GM18951 (cell line): ENCODE measurements at regions not wholly inside any gene's neighbourhood (a gene's known extent, or its start where the extent isn't known, plus 50 kb on each side); places are given as distances from the start of the nearest gene placed in this dataset.

Experiments used
- POLR2A ChIP-seq: IDR thresholded peaks from 4 replicates; pipeline ENCODE4 v1.6.1; 2011; ENCODE audit warnings: mild to moderate bottlenecking; ENCODE audit not compliant: insufficient read length, insufficient read depth; ENCODE audit errors: extremely low read depth
- in situ Hi-C: fragments of 300-500 bp; cut with MboI; formaldehyde crosslinking; loops from one replicate; pipeline ENCODE4 v1.12.0; 2022; ENCODE audit warnings: low sequenced_read_pairs, mixed read lengths, inconsistent platforms; ENCODE audit not compliant: unreplicated experiment

- TF ChIP-seq POLR2A = no peak
- in situ Hi-C loops = no loop called here
These were observed 225.2 kb downstream of the ETNK1 start for GRCh38 chr12:22850185-22850584.

- no peak for TF ChIP-seq POLR2A
- in situ Hi-C loops = no loop called here
These were observed 226.6 kb downstream of the ETNK1 start for GRCh38 chr12:22851532-22851931.

- in situ Hi-C loops = no loop called here
- TF ChIP-seq POLR2A = no peak
These were observed 230.5 kb downstream of the ETNK1 start for GRCh38 chr12:22855456-22855855.

- TF ChIP-seq POLR2A = no peak
- in situ Hi-C loops = no loop called here
These were observed 231.2 kb downstream of the ETNK1 start for GRCh38 chr12:22856178-22856577.

- in situ Hi-C loops = no loop called here
- TF ChIP-seq POLR2A = no peak
These were observed 234.0 kb downstream of the ETNK1 start for GRCh38 chr12:22858849-22859570.

GRCh38 chr12:22860926-22861325 lies 236.0 kb downstream of the ETNK1 start:
- TF ChIP-seq POLR2A = no peak
- in situ Hi-C loops = no loop called here

- in situ Hi-C loops = no loop called here
- no peak for TF ChIP-seq POLR2A
These were observed 240.9 kb downstream of the ETNK1 start for GRCh38 chr12:22865822-22866221.

- TF ChIP-seq POLR2A = no peak
- in situ Hi-C loops = no loop called here
These were observed 241.4 kb downstream of the ETNK1 start for GRCh38 chr12:22866406-22866805.

- in situ Hi-C loops = no loop called here
- TF ChIP-seq POLR2A = no peak
These were observed 249.2 kb downstream of the ETNK1 start for GRCh38 chr12:22874151-22874550.

- in situ Hi-C loops = no loop called here
- no peak for TF ChIP-seq POLR2A
These were observed 251.3 kb downstream of the ETNK1 start for GRCh38 chr12:22876262-22876661.

GRCh38 chr12:22879203-22879602 lies 254.2 kb downstream of the ETNK1 start:
- TF ChIP-seq POLR2A = no peak
- in situ Hi-C loops = no loop called here

GRCh38 chr12:22880331-22880730 lies 255.4 kb downstream of the ETNK1 start:
- in situ Hi-C loops = no loop called here
- TF ChIP-seq POLR2A = no peak

GRCh38 chr12:22880807-22881206 lies 255.8 kb downstream of the ETNK1 start:
- in situ Hi-C loops = no loop called here
- TF ChIP-seq POLR2A = no peak

GRCh38 chr12:22881878-22882385 lies 257.0 kb downstream of the ETNK1 start:
- TF ChIP-seq POLR2A = no peak
- in situ Hi-C loops = no loop called here
